ENCODE measurements at regions not wholly inside any gene's neighbourhood (a gene's known extent, or its start where the extent isn't known, plus 50 kb on each side); places are given as distances from the start of the nearest gene placed in this dataset.

DNA sequence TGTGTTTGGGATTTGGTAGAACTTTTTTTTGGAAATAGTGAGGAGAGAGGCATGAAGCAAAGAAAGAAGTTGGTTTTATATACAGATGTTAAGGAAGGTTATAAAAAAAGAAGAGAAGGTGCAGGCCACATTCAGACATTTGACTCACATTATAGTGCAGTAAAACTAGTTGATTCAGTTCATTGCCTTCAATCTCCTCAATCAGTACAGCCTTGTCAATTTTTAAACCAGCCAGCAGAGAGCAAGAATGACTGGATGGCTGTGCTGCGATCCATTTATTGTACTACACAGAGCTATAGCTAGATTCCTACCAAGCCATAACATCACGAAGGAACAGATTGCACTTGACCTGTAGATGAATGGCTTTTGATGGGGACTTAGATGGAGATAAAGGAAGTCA is 79.7 kb upstream of the LSM6 start:
- no peak for TF ChIP-seq ZNF274 (IDR thresholded peaks at IDR 0.05; ENCODE audit: low read depth, low read length)
- no peak for TF ChIP-seq SUZ12 (IDR thresholded peaks at IDR 0.05; ENCODE audit: extremely low read depth, insufficient read depth, insufficient read length)

Measured in NT2/D1 (cell line).